ENCODE measurements at regions not wholly inside any gene's neighbourhood (a gene's known extent, or its start where the extent isn't known, plus 50 kb on each side); places are given as distances from the start of the nearest gene placed in this dataset.

DNA sequence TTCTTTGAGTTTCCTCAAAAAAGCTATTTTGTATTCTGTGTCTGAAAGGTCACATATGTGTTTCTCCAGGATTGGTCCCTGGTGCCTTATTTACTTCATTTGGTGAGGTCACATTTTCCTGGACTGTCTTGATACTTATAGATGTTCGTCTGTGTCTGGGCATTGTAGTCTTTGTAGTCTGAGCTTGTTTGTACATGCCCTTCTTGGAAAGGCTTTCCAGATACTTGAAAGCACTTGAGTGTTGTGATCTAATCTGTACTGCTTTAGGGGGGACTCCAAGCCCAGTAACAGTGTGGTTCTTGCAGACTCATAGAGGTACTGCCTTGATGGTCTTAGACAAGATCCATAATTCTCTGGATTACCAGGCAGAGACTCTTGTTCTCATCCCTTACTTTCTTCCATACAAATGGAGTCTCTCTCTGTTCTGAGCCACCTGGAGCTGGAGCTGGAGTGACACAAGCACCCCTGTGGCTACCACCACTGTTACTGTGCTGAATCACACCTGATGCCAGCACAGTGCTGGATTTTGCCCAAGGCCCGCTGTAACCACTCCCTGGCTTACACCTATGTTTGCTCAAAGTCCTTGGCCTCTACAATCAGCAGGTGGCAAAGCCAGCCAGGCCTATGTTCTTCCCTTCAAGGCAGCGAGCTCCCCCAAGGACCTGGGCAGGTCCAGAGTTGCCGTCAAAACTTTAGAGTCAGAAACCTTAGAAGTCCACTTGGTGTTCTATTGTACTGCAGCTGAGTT is 72.3 kb upstream of the EFHC2 start:
- TF ChIP-seq, protein P1, sequence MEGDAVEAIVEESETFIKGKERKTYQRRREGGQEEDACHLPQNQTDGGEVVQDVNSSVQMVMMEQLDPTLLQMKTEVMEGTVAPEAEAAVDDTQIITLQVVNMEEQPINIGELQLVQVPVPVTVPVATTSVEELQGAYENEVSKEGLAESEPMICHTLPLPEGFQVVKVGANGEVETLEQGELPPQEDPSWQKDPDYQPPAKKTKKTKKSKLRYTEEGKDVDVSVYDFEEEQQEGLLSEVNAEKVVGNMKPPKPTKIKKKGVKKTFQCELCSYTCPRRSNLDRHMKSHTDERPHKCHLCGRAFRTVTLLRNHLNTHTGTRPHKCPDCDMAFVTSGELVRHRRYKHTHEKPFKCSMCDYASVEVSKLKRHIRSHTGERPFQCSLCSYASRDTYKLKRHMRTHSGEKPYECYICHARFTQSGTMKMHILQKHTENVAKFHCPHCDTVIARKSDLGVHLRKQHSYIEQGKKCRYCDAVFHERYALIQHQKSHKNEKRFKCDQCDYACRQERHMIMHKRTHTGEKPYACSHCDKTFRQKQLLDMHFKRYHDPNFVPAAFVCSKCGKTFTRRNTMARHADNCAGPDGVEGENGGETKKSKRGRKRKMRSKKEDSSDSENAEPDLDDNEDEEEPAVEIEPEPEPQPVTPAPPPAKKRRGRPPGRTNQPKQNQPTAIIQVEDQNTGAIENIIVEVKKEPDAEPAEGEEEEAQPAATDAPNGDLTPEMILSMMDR (IDR thresholded peaks at IDR 0.05; ENCODE audit: control insufficient read depth, extremely low read depth, insufficient read depth), result no peak
- DNase-seq (ENCODE audit: low read depth), result peak; percentile 13
- H3K4me3 ChIP-seq (ENCODE audit: low read depth, low read length), result no peak overlapping the region

DNA sequence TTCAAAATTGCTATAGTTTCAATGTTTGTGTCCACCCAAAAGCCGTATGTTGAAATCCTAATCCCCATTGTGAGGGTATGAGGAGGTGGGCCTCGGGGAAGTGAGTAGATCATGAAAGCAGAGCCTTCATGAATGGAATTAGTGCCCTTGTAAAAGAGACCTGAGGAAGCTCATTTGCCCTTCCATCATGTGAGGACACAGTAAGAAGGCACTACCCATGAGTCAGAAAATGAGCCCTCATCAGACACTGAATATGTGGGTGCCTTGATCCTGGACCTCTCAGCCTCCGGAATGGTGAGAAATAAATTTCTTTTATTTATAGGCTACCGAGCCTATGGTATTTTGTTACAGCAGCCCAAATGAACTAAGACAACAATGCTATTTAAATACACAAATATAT is 57.7 kb upstream of the EFHC2 start:
- H3K4me3 ChIP-seq (ENCODE audit: low read depth, low read length), result no peak overlapping the region
- no peak for DNase-seq (ENCODE audit: low read depth)
- TF ChIP-seq, protein P1 (IDR thresholded peaks at IDR 0.05; ENCODE audit: control insufficient read depth, extremely low read depth, insufficient read depth), result no peak

DNA sequence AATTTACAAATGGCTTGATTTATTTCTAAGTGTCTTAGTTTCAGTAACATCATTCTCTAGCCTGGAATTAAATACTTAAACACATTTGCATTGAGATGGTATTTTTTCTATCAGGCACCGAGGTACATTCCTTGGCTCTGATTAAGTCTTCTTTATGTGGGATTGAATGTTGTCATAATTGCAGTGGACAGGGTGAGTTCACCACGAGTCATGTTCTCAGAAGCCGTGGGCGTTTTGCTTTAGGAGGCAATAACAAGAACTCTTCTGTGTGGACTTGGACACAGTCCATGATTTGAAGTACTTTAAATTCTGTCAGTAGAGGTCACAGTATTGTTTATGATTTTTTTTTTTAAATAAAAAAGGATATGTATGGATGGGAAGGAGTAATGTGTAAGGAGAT is 57.1 kb upstream of the EFHC2 start:
- TF ChIP-seq, protein P1 (IDR thresholded peaks at IDR 0.05; ENCODE audit: control insufficient read depth, extremely low read depth, insufficient read depth), result no peak
- no peak for DNase-seq (ENCODE audit: low read depth)
- H3K4me3 ChIP-seq (ENCODE audit: low read depth, low read length), result no peak overlapping the region

DNA sequence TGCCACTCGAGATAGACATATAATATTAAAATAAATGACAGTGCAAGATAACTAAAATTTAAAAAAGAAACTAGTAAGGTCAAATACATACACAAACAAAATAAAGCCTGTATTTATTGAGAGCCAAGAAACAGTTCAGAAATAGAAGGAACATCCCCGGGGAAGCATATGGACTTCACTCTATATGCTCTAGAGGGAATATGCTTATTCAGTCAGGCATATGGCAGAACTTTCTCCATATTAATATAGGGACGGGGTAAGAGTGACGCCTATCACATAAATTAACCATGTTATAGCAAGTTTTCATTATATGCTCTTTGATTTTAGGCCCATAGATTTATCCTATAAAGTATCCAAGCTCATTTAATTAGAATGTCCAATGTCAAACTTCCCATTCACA is 56.7 kb upstream of the EFHC2 start:
- H3K4me3 ChIP-seq (ENCODE audit: low read depth, low read length), result no peak overlapping the region
- TF ChIP-seq, protein P1 (IDR thresholded peaks at IDR 0.05; ENCODE audit: control insufficient read depth, extremely low read depth, insufficient read depth), result no peak
- DNase-seq (ENCODE audit: low read depth), result no peak

Data from LNCaP clone FGC (cell line).